BLaER1 treated with 17β-estradiol and CSF1 and Interleukin-3, amounts not matched to agents 10 nM and 100 nM (cell line): ENCODE measurements at regions not wholly inside any gene's neighbourhood (a gene's known extent, or its start where the extent isn't known, plus 50 kb on each side); places are given as distances from the start of the nearest gene placed in this dataset.
A peak's percentile ranks its signal among the peaks of the same experiment; 100 is the strongest.

Experiments
- H3K27ac ChIP-seq, 11 experiments: shearing (Covaris generic); formaldehyde crosslinking; 2 replicates each; pipeline ENCODE4 v1.8.1; 2022
- H3K27me3 ChIP-seq, 11 experiments: shearing (Covaris generic); formaldehyde crosslinking; 2 replicates each; pipeline ENCODE4 v1.8.1; 2022
- H3K36me3 ChIP-seq, 11 experiments: shearing (Covaris generic); formaldehyde crosslinking; 2 replicates each; pipeline ENCODE4 v1.8.1; 2022
- H3K4me1 ChIP-seq, 10 experiments: shearing (Covaris generic); formaldehyde crosslinking; 2 replicates each; pipeline ENCODE4 v1.8.1; 2022
- H3K4me2 ChIP-seq, 11 experiments: shearing (Covaris generic); formaldehyde crosslinking; 2 replicates each; pipeline ENCODE4 v1.8.1; 2022
- H3K4me3 ChIP-seq, 10 experiments: shearing (Covaris generic); formaldehyde crosslinking; 2 replicates each; pipeline ENCODE4 v1.8.1; 2022
- H3K9ac ChIP-seq, 11 experiments: shearing (Covaris generic); formaldehyde crosslinking; 2 replicates each; pipeline ENCODE4 v1.8.1; 2022
- H3K9me3 ChIP-seq, 11 experiments: shearing (Covaris generic); formaldehyde crosslinking; replicated peaks in 1 of 11; 2 replicates each; pipeline ENCODE4 v1.8.1; 2022
- H4K20me1 ChIP-seq, 11 experiments: shearing (Covaris generic); formaldehyde crosslinking; 2 replicates each; pipeline ENCODE4 v1.8.1; 2022
- Cebpa-rat ChIP-seq, 11 experiments: shearing (Covaris generic); IDR thresholded peaks; 2 replicates each; pipeline ENCODE4 v1.8.1; 2022

GRCh38 chr7:131869169-131869844 lies 312.9 kb upstream of the PODXL start:
- Histone ChIP-seq H3K9me3 (peaks cover 0 to 11% (median 8%) of the 10 kb centered on the region in 11 experiments; a peak in 7 of 22 replicates), H3K9ac (no peak overlapping the region), H3K27ac (no peak overlapping the region), H3K36me3 (no peaks in the 10 kb centered on the region), H3K4me1 (no peaks in the 10 kb centered on the region), H3K27me3 (no peaks in the 10 kb centered on the region), H3K4me2 (no peak overlapping the region), H3K4me3 (no peak overlapping the region), H4K20me1 (no peaks in the 10 kb centered on the region)
- no peak for TF ChIP-seq Cebpa-rat (IDR thresholded peaks at IDR 0.05)

DNA sequence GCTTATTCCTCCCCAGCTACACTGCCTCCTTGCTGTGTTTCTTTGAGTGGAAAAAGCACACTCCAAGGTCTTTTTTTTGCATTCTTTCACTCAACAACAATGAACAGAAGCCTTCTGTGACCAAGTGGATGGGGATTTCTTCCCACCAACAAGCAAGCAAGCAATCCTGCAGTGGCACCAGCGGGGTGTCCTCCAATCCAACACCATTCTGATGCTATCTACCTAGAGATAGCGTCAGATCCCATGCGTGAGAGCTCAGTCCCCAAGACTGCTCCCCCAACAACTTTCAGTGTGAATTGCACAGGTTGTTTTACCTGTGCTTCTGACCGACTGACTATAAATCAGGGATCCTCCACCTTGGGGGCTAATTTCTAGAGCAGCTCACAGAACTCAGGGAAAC lies 311.0 kb upstream of the PODXL start:
- Histone ChIP-seq H3K4me2 (no peak overlapping the region), H3K4me3 (no peak overlapping the region), H3K36me3 (no peaks in the 10 kb centered on the region), H3K4me1 (no peaks in the 10 kb centered on the region), H3K9ac (no peak overlapping the region), H3K9me3 (peaks cover 0 to 11% (median 8%) of the 10 kb centered on the region in 11 experiments; a peak in 7 of 22 replicates), H3K27ac (no peak overlapping the region), H3K27me3 (no peaks in the 10 kb centered on the region), H4K20me1 (no peaks in the 10 kb centered on the region)
- no peak for TF ChIP-seq Cebpa-rat (IDR thresholded peaks at IDR 0.05)

DNA sequence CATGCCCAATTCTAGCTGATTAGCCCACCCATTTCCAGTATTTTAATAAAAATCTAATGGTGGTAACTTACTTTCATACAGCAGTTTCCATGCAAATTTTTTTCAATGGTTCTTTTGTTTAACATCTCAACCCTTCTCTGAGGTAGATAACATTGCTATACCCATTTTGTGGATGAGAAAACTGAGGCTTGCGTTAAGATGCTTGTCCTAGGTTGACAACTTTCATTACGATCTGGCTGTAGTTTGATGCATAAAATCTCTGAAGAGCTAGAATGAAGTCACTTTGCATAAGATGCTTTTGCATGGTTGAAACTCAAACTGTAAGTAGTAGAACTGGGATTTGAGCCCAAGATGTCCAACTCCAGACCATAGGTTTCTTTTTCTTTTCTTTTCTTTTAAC lies 309.5 kb upstream of the PODXL start:
- Histone ChIP-seq H3K36me3 (no peaks in the 10 kb centered on the region), H3K27me3 (no peaks in the 10 kb centered on the region)

GRCh38 chr7:131861620-131862346 lies 305.4 kb upstream of the PODXL start:
- H3K9ac ChIP-seq: no peak overlapping the region
- no peaks in the 10 kb centered on the region for H3K27me3 ChIP-seq
- no peaks in the 10 kb centered on the region for H4K20me1 ChIP-seq
- no peaks in the 10 kb centered on the region for H3K9me3 ChIP-seq
- no peak overlapping the region for H3K4me3 ChIP-seq
- no peak for TF ChIP-seq Cebpa-rat (IDR thresholded peaks at IDR 0.05)
- H3K4me2 ChIP-seq: no peak overlapping the region
- no peak overlapping the region for H3K27ac ChIP-seq
- H3K36me3 ChIP-seq: no peaks in the 10 kb centered on the region
- no peaks in the 10 kb centered on the region for H3K4me1 ChIP-seq

More for the DNA sequence above, 309.5 kb upstream of the PODXL start:
- Histone ChIP-seq H3K9ac (no peak overlapping the region), H3K27ac (no peak overlapping the region), H3K4me3 (no peak overlapping the region), H3K9me3 (0 out of 22 replicates have a peak, but pooled peaks cover 0 to 3% (median 0%) of the 10 kb centered on the region in 11 experiments), H4K20me1 (no peaks in the 10 kb centered on the region), H3K4me2 (no peak overlapping the region), H3K4me1 (no peaks in the 10 kb centered on the region)
- no peak for TF ChIP-seq Cebpa-rat (IDR thresholded peaks at IDR 0.05)

GRCh38 chr7:131859147-131859821 lies 302.9 kb upstream of the PODXL start:
- H3K4me3 ChIP-seq: no peak overlapping the region
- no peaks in the 10 kb centered on the region for H4K20me1 ChIP-seq
- no peaks in the 10 kb centered on the region for H3K4me1 ChIP-seq
- H3K36me3 ChIP-seq: 0 out of 22 replicates have a peak, but pooled peaks cover 0 to 5% (median 0%) of the 10 kb centered on the region in 11 experiments
- TF ChIP-seq Cebpa-rat (IDR thresholded peaks at IDR 0.05): no peak
- peaks cover 17 to 23% (median 21%) of the 10 kb centered on the region in 11 experiments for H3K9me3 ChIP-seq
- peak overlapping the region in 2 of 11 experiments; percentile 38 to 58; a peak in 3 of 22 replicates for H3K4me2 ChIP-seq
- no peak overlapping the region for H3K27ac ChIP-seq
- no peaks in the 10 kb centered on the region for H3K27me3 ChIP-seq
- H3K9ac ChIP-seq: no peak overlapping the region

- Histone ChIP-seq H3K27ac (no peak overlapping the region), H3K4me1 (no peaks in the 10 kb centered on the region), H4K20me1 (no peaks in the 10 kb centered on the region), H3K9me3 (peaks cover 24 to 30% (median 28%) of the 10 kb centered on the region in 11 experiments), H3K27me3 (no peaks in the 10 kb centered on the region), H3K4me2 (no peak overlapping the region), H3K4me3 (no peak overlapping the region), H3K36me3 (0 out of 22 replicates have a peak, but pooled peaks cover 0 to 5% (median 0%) of the 10 kb centered on the region in 11 experiments), H3K9ac (no peak overlapping the region)
- TF ChIP-seq Cebpa-rat (IDR thresholded peaks at IDR 0.05): no peak
These were observed 302.2 kb upstream of the PODXL start for GRCh38 chr7:131858611-131859010.

GRCh38 chr7:131849472-131849871 lies 293.0 kb upstream of the PODXL start:
- Histone ChIP-seq H3K36me3 (0 out of 22 replicates have a peak, but pooled peaks cover 0 to 3% (median 0%) of the 10 kb centered on the region in 11 experiments), H3K4me3 (no peak overlapping the region), H3K9ac (no peak overlapping the region), H3K27me3 (no peaks in the 10 kb centered on the region), H4K20me1 (no peaks in the 10 kb centered on the region), H3K9me3 (peaks cover 20 to 26% (median 24%) of the 10 kb centered on the region in 11 experiments), H3K4me2 (no peak overlapping the region), H3K27ac (no peak overlapping the region), H3K4me1 (no peaks in the 10 kb centered on the region)
- no peak for TF ChIP-seq Cebpa-rat (IDR thresholded peaks at IDR 0.05)

DNA sequence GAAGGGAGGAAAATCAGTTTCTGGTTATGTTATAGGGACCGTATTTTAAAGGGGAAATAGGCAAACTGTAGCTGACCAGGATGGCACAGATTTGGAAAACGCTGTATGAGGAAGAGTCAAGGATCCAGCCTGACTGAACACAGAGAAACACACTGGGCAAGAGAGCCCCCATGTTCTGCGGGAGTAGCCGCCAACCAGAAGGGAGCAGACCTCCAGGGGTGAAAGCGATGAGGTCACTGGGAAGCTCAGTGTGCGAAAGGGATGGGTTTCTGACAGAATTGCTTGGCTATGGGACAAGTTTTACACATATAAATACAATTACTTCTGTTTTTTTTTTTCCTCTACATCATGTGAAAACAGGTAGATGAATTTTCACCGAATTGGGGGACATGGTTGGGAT lies 291.6 kb upstream of the PODXL start:
- no peak overlapping the region for H3K4me3 ChIP-seq
- no peaks in the 10 kb centered on the region for H3K4me1 ChIP-seq
- TF ChIP-seq Cebpa-rat (IDR thresholded peaks at IDR 0.05): no peak

GRCh38 chr7:131845573-131846314 lies 289.3 kb upstream of the PODXL start:
- no peak overlapping the region for H3K9ac ChIP-seq
- H3K4me3 ChIP-seq: no peak overlapping the region
- no peaks in the 10 kb centered on the region for H4K20me1 ChIP-seq
- H3K4me1 ChIP-seq: no peaks in the 10 kb centered on the region
- no peaks in the 10 kb centered on the region for H3K27me3 ChIP-seq
- no peaks in the 10 kb centered on the region for H3K36me3 ChIP-seq
- no peak overlapping the region for H3K4me2 ChIP-seq
- TF ChIP-seq Cebpa-rat (IDR thresholded peaks at IDR 0.05): no peak
- H3K9me3 ChIP-seq: no peaks in the 10 kb centered on the region
- H3K27ac ChIP-seq: no peak overlapping the region

More for the DNA sequence above, 291.6 kb upstream of the PODXL start:
- Histone ChIP-seq H3K36me3 (no peaks in the 10 kb centered on the region), H3K27me3 (no peaks in the 10 kb centered on the region), H3K9me3 (peaks cover 6 to 12% (median 10%) of the 10 kb centered on the region in 11 experiments; a peak in 20 of 22 replicates), H3K27ac (no peak overlapping the region), H4K20me1 (no peaks in the 10 kb centered on the region), H3K9ac (no peak overlapping the region), H3K4me2 (no peak overlapping the region)
